AG09309 (cell line): ENCODE measurements at regions not wholly inside any gene's neighbourhood (a gene's known extent, or its start where the extent isn't known, plus 50 kb on each side); places are given as distances from the start of the nearest gene placed in this dataset.

Experiments used
- DNase-seq: peaks from one replicate; pipeline ENCODE4 v3.0.0-alpha.2; 2010; ENCODE audit warnings: low read depth
- H3K4me3 ChIP-seq: 2 replicates; pipeline ENCODE4 v1.5.1; 2011; ENCODE audit warnings: mild to moderate bottlenecking, low read depth, low read length, moderate library complexity; ENCODE audit not compliant: control insufficient read depth
- CTCF ChIP-seq: IDR thresholded peaks from 2 replicates; pipeline ENCODE4 v1.5.1; 2011; ENCODE audit warnings: mild to moderate bottlenecking, low read depth, low read length, inconsistent platforms; ENCODE audit not compliant: insufficient read depth, control insufficient read depth; ENCODE audit errors: missing control alignments

GRCh38 chr7:42765931-42766330 lies 145.9 kb downstream of the C7orf25 start:
- no peak for TF ChIP-seq CTCF
- DNase-seq = no peak
- H3K4me3 ChIP-seq = no peak overlapping the region

- DNase-seq = no peak
- no peak for TF ChIP-seq CTCF
- no peak overlapping the region for H3K4me3 ChIP-seq
Measured at GRCh38 chr7:42763137-42763551, 148.7 kb downstream of the C7orf25 start.

GRCh38 chr7:42761486-42761885 lies 150.4 kb downstream of the C7orf25 start:
- DNase-seq = no peak
- no peak for TF ChIP-seq CTCF
- H3K4me3 ChIP-seq = no peak overlapping the region

- no peak overlapping the region for H3K4me3 ChIP-seq
- no peak for TF ChIP-seq CTCF
- DNase-seq = no peak
Measured at GRCh38 chr7:42758124-42758523, 153.7 kb downstream of the C7orf25 start.

- no peak for DNase-seq
- no peak overlapping the region for H3K4me3 ChIP-seq
- no peak for TF ChIP-seq CTCF
Measured at GRCh38 chr7:42756841-42757240, 155.0 kb downstream of the C7orf25 start.

GRCh38 chr7:42753811-42754363 lies 158.0 kb downstream of the C7orf25 start:
- H3K4me3 ChIP-seq = no peak overlapping the region
- DNase-seq = no peak
- no peak for TF ChIP-seq CTCF

- DNase-seq = no peak
- TF ChIP-seq CTCF = no peak
- H3K4me3 ChIP-seq = no peak overlapping the region
Measured at GRCh38 chr7:42753367-42753766, 158.5 kb downstream of the C7orf25 start.
